ENCODE measurements at regions not wholly inside any gene's neighbourhood (a gene's known extent, or its start where the extent isn't known, plus 50 kb on each side); places are given as distances from the start of the nearest gene placed in this dataset.

DNA sequence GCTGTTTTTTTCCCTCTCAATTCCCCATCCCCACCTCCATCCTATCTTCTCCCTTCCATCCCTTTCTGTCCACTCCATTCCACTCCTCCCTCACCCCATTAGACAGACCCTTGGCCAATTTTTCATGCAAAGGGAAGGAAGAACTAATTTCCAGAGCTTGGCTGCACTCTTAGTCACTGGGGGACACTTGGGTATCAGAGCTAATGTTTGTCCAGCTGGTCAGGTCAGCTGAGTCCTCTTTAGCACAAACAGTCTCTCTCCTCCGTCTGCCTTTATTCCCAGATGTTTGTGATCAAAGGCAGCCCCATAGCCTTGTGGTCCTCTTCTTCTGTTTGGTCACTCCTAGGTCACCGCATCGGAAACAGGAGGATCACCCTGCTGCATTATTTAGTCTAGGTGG lies 148.5 kb downstream of the NMUR2 start:
- H3K9me2 ChIP-seq (ENCODE audit: insufficient read depth) = no peaks in the 10 kb centered on the region
- intact Hi-C loops (cut with micrococcal nuclease) = no loop called here
- no peaks in the 10 kb centered on the region for H4K20me1 ChIP-seq (ENCODE audit: insufficient read depth)
- no TSS peak for BruUV-seq (replicated peaks)
- no peak overlapping the region for H3K4me3 ChIP-seq (replicated peaks in 1 of 2; ENCODE audit: low read depth in 1 of 2, low read length in 2 of 2)
- ChIA-PET RAD21 (ENCODE audit: low non-redundant PET in 1 of 2, low total read pairs in 2 of 2, uncharacterized antibody in 2 of 2, unreplicated experiment in 2 of 2) (no interaction called here), POLR2A (no interaction called here), CTCF (no interaction called here)
- H3K4me1 ChIP-seq (ENCODE audit: control insufficient read depth in 1 of 2, insufficient read depth in 2 of 2, low read length in 2 of 2) = no peaks in the 10 kb centered on the region
- H2AFZ ChIP-seq (ENCODE audit: low read depth, low read length, poor library complexity, severe bottlenecking) = no peak overlapping the region
- H3K4me2 ChIP-seq (ENCODE audit: low read length) = no peak overlapping the region
- H3K27ac ChIP-seq (ENCODE audit: low read depth, low read length) = no peak overlapping the region
- ATAC-seq (no peak), DNase-seq (ENCODE audit: low read depth, low spot score) (no peak)
- no peak for TF ChIP-seq FOSL1 (IDR thresholded peaks at IDR 0.05; ENCODE audit: low read depth)
- no peak for TF ChIP-seq EGR1 (IDR thresholded peaks at IDR 0.05; ENCODE audit: low read depth)
- no peak for TF ChIP-seq POLR2AphosphoS5 (IDR thresholded peaks at IDR 0.05; ENCODE audit: low read depth, low read length)
- no peak for TF ChIP-seq SRF (IDR thresholded peaks at IDR 0.05; ENCODE audit: low read depth)
- TF ChIP-seq, protein P1, sequence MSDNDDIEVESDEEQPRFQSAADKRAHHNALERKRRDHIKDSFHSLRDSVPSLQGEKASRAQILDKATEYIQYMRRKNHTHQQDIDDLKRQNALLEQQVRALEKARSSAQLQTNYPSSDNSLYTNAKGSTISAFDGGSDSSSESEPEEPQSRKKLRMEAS (IDR thresholded peaks at IDR 0.05) = no peak
- TF ChIP-seq SIN3A (IDR thresholded peaks at IDR 0.05; ENCODE audit: low read depth) = no peak
- TF ChIP-seq, protein P2, sequence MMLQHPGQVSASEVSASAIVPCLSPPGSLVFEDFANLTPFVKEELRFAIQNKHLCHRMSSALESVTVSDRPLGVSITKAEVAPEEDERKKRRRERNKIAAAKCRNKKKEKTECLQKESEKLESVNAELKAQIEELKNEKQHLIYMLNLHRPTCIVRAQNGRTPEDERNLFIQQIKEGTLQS (IDR thresholded peaks at IDR 0.05) = no peak
- TF ChIP-seq CBX3 (IDR thresholded peaks at IDR 0.05; ENCODE audit: low read depth) = no peak
- no peak for TF ChIP-seq POLR2A (IDR thresholded peaks at IDR 0.05; ENCODE audit: borderline replicate concordance, extremely low read depth, insufficient read depth, insufficient read length)
- TF ChIP-seq ZFX (IDR thresholded peaks at IDR 0.05) = no peak
- no peak for TF ChIP-seq JUND (IDR thresholded peaks at IDR 0.05)
- no peaks in the 10 kb centered on the region for H3K36me3 ChIP-seq (ENCODE audit: control insufficient read depth in 1 of 2, insufficient read depth in 2 of 2, low read length in 2 of 2)
- no peaks in the 10 kb centered on the region for H3K9me3 ChIP-seq (ENCODE audit: control insufficient read depth in 1 of 2, insufficient read depth in 1 of 2, low read depth in 1 of 2, low read length in 2 of 2)
- H3K27me3 ChIP-seq (ENCODE audit: insufficient read depth, low read length) = peaks cover 6% of the 10 kb centered on the region; the same call in 1 of the 2 replicates
- H3K79me2 ChIP-seq (ENCODE audit: insufficient read depth, low read length) = no peaks in the 10 kb centered on the region
- H3K9ac ChIP-seq (ENCODE audit: low read length) = no peak overlapping the region

DNA sequence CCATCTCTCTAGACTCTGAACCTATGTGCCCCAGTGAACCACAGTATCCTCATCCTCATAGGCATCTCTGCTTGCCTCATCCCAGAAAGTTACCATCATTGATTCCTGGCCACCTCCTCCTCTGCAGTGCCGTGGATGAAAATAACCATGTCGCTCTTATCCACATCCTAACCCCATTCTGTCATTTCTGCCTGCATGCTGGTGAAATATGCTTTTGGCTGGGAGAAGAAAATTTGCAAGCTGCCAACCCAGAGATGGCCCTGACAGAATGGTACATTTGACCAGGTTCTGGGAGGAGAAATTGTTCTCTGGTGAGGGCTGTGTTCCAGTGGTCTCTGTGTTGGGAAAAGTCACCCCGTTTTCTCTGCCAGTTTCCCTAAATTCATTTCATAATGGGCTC lies 149.7 kb downstream of the NMUR2 start:
- Histone ChIP-seq H3K9ac (ENCODE audit: low read length) (no peak overlapping the region), H3K4me2 (ENCODE audit: low read length) (no peak overlapping the region), H3K9me3 (ENCODE audit: control insufficient read depth in 1 of 2, insufficient read depth in 1 of 2, low read depth in 1 of 2, low read length in 2 of 2) (no peaks in the 10 kb centered on the region), H3K4me1 (ENCODE audit: control insufficient read depth in 1 of 2, insufficient read depth in 2 of 2, low read length in 2 of 2) (no peaks in the 10 kb centered on the region), H4K20me1 (ENCODE audit: insufficient read depth) (no peaks in the 10 kb centered on the region), H2AFZ (ENCODE audit: low read depth, low read length, poor library complexity, severe bottlenecking) (no peak overlapping the region), H3K36me3 (ENCODE audit: control insufficient read depth in 1 of 2, insufficient read depth in 2 of 2, low read length in 2 of 2) (no peaks in the 10 kb centered on the region), H3K27me3 (ENCODE audit: insufficient read depth, low read length) (peaks cover 6% of the 10 kb centered on the region; the same call in 1 of the 2 replicates), H3K27ac (ENCODE audit: low read depth, low read length) (no peak overlapping the region), H3K9me2 (ENCODE audit: insufficient read depth) (no peaks in the 10 kb centered on the region), H3K4me3 (replicated peaks in 1 of 2; ENCODE audit: low read depth in 1 of 2, low read length in 2 of 2) (no peak overlapping the region), H3K79me2 (ENCODE audit: insufficient read depth, low read length) (no peaks in the 10 kb centered on the region)
- BruUV-seq (replicated peaks) = no TSS peak
- ChIA-PET CTCF (no interaction called here), RAD21 (ENCODE audit: low non-redundant PET in 1 of 2, low total read pairs in 2 of 2, uncharacterized antibody in 2 of 2, unreplicated experiment in 2 of 2) (no interaction called here), POLR2A (no interaction called here)
- DNase-seq (ENCODE audit: low read depth, low spot score) (no peak), ATAC-seq (no peak)
- intact Hi-C loops (cut with micrococcal nuclease) = no loop called here
- no peak for TF ChIP-seq ZFX (IDR thresholded peaks at IDR 0.05)
- no peak for TF ChIP-seq TCF7L2 (IDR thresholded peaks at IDR 0.05; ENCODE audit: borderline replicate concordance, extremely low read depth, insufficient read depth, insufficient read length)
- TF ChIP-seq ZNF274 (IDR thresholded peaks at IDR 0.05; ENCODE audit: low read depth, low read length) = no peak
- TF ChIP-seq FOSL1 (IDR thresholded peaks at IDR 0.05; ENCODE audit: low read depth) = no peak
- no peak for TF ChIP-seq SRF (IDR thresholded peaks at IDR 0.05; ENCODE audit: low read depth)
- TF ChIP-seq, protein P3, sequence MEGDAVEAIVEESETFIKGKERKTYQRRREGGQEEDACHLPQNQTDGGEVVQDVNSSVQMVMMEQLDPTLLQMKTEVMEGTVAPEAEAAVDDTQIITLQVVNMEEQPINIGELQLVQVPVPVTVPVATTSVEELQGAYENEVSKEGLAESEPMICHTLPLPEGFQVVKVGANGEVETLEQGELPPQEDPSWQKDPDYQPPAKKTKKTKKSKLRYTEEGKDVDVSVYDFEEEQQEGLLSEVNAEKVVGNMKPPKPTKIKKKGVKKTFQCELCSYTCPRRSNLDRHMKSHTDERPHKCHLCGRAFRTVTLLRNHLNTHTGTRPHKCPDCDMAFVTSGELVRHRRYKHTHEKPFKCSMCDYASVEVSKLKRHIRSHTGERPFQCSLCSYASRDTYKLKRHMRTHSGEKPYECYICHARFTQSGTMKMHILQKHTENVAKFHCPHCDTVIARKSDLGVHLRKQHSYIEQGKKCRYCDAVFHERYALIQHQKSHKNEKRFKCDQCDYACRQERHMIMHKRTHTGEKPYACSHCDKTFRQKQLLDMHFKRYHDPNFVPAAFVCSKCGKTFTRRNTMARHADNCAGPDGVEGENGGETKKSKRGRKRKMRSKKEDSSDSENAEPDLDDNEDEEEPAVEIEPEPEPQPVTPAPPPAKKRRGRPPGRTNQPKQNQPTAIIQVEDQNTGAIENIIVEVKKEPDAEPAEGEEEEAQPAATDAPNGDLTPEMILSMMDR (IDR thresholded peaks at IDR 0.05 in 2 of 3, conservative IDR thresholded peaks at IDR 0.05 in 1 of 3; ENCODE audit: borderline replicate concordance in 1 of 3, insufficient read depth in 1 of 3, low read depth in 2 of 3, low read length in 2 of 3) = no peak
- no peak for TF ChIP-seq CEBPB (IDR thresholded peaks at IDR 0.05; ENCODE audit: low read depth)
- no peak for TF ChIP-seq ELF1 (IDR thresholded peaks at IDR 0.05; ENCODE audit: borderline replicate concordance, low read depth)
- TF ChIP-seq, protein P2 (IDR thresholded peaks at IDR 0.05) = no peak
- no peak for TF ChIP-seq SIN3A (IDR thresholded peaks at IDR 0.05; ENCODE audit: low read depth)
- TF ChIP-seq, protein P1 (IDR thresholded peaks at IDR 0.05) = no peak
- TF ChIP-seq JUND (IDR thresholded peaks at IDR 0.05) = no peak
- TF ChIP-seq CBX3 (IDR thresholded peaks at IDR 0.05; ENCODE audit: low read depth) = no peak

Data from HCT116 (cell line).